ENCODE measurements at regions not wholly inside any gene's neighbourhood (a gene's known extent, or its start where the extent isn't known, plus 50 kb on each side); places are given as distances from the start of the nearest gene placed in this dataset.

- no peak overlapping the region for H3K27ac ChIP-seq
- ATAC-seq (no peak), DNase-seq (no peak)
- H3K4me1 ChIP-seq = no peaks in the 10 kb centered on the region
- TF ChIP-seq CTCF (IDR thresholded peaks at IDR 0.05) = no peak
- no peaks in the 10 kb centered on the region for H3K9me3 ChIP-seq
- no peaks in the 10 kb centered on the region for H3K27me3 ChIP-seq (ENCODE audit: low read depth)
- H3K36me3 ChIP-seq = no peaks in the 10 kb centered on the region
- intact Hi-C loops (cut with DNase I) = no loop called here
- H3K4me3 ChIP-seq = no peak overlapping the region
Observed at GRCh38 chr18:52228166-52228565, 111.8 kb upstream of the DCC start.

- DNase-seq (no peak), ATAC-seq (no peak)
- H3K36me3 ChIP-seq = no peaks in the 10 kb centered on the region
Observed at GRCh38 chr18:52236131-52236530, 103.9 kb upstream of the DCC start.

GRCh38 chr18:52237551-52237950, 102.4 kb upstream of the DCC start:
- H3K4me1 ChIP-seq = no peaks in the 10 kb centered on the region
- no peak overlapping the region for H3K27ac ChIP-seq
- H3K27me3 ChIP-seq (ENCODE audit: low read depth) = no peaks in the 10 kb centered on the region
- no peaks in the 10 kb centered on the region for H3K9me3 ChIP-seq
- intact Hi-C loops (cut with DNase I) = no loop called here
- no peaks in the 10 kb centered on the region for H3K36me3 ChIP-seq
- TF ChIP-seq CTCF (IDR thresholded peaks at IDR 0.05) = no peak
- no peak for DNase-seq
- no peak for ATAC-seq
- no peak overlapping the region for H3K4me3 ChIP-seq

More at GRCh38 chr18:52236131-52236530, 103.9 kb upstream of the DCC start:
- TF ChIP-seq CTCF (IDR thresholded peaks at IDR 0.05) = no peak
- no peak overlapping the region for H3K27ac ChIP-seq
- H3K4me3 ChIP-seq = no peak overlapping the region
- H3K27me3 ChIP-seq (ENCODE audit: low read depth) = no peaks in the 10 kb centered on the region
- no peaks in the 10 kb centered on the region for H3K9me3 ChIP-seq
- H3K4me1 ChIP-seq = no peaks in the 10 kb centered on the region
- intact Hi-C loops (cut with DNase I) = no loop called here

- intact Hi-C loops (cut with DNase I) = no loop called here
- no peak for ATAC-seq
Observed at GRCh38 chr18:52242711-52243110, 97.3 kb upstream of the DCC start.

GRCh38 chr18:52244658-52245057, 95.3 kb upstream of the DCC start:
- DNase-seq (no peak), ATAC-seq (no peak)
- no peak overlapping the region for H3K27ac ChIP-seq

More at GRCh38 chr18:52242711-52243110, 97.3 kb upstream of the DCC start:
- Histone ChIP-seq H3K9me3 (no peaks in the 10 kb centered on the region), H3K4me3 (no peak overlapping the region), H3K36me3 (no peaks in the 10 kb centered on the region), H3K4me1 (no peaks in the 10 kb centered on the region), H3K27me3 (ENCODE audit: low read depth) (no peaks in the 10 kb centered on the region), H3K27ac (no peak overlapping the region)
- TF ChIP-seq CTCF (IDR thresholded peaks at IDR 0.05) = no peak
- no peak for DNase-seq

More at GRCh38 chr18:52244658-52245057, 95.3 kb upstream of the DCC start:
- H3K4me1 ChIP-seq = no peaks in the 10 kb centered on the region
- no peaks in the 10 kb centered on the region for H3K36me3 ChIP-seq
- TF ChIP-seq CTCF (IDR thresholded peaks at IDR 0.05) = no peak
- no peaks in the 10 kb centered on the region for H3K27me3 ChIP-seq (ENCODE audit: low read depth)
- intact Hi-C loops (cut with DNase I) = no loop called here
- no peak overlapping the region for H3K4me3 ChIP-seq
- no peaks in the 10 kb centered on the region for H3K9me3 ChIP-seq

Measured in lower lobe of right lung (tissue), 2 donors.